ENCODE measurements at regions not wholly inside any gene's neighbourhood (a gene's known extent, or its start where the extent isn't known, plus 50 kb on each side); places are given as distances from the start of the nearest gene placed in this dataset.

DNA sequence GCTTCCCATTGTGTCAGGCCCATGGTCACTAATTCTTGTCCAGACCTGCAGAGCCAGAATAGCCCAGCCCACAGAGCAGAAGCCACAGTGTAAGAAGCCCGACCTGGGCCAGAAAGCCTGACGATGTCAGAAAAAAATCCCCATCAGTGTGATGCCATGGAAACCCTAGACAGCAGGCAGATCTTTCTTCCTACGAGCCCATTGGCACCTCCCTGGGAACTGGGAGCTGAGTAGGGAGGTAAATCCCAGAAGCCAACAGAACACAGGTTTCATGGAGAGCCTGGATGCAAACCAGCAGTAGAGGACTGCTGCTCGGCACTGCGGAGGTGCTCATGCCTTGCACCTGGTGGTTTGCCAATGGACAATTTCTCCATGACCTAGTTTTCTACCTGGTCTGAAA is 82.2 kb upstream of the SLC22A16 start:
- H3K4me3 ChIP-seq (ENCODE audit: control extremely low read depth in 1 of 5, extremely low read depth in 1 of 5, insufficient read depth in 1 of 5, low read depth in 2 of 5, low read length in 4 of 5) = no peak overlapping the region
- no peaks in the 10 kb centered on the region for H3K27me3 Mint-ChIP-seq
- intact Hi-C loops (cut with micrococcal nuclease) = no loop called here
- no peak overlapping the region for H3K4me3 Mint-ChIP-seq
- H3K79me2 ChIP-seq (ENCODE audit: control insufficient read depth, insufficient read depth, low read length) = no peaks in the 10 kb centered on the region
- no peaks in the 10 kb centered on the region for H3K36me3 ChIP-seq (replicated peaks in 1 of 2; ENCODE audit: control extremely low read depth in 1 of 2, control insufficient read depth in 1 of 2, extremely low read depth in 1 of 2, insufficient read depth in 2 of 2, low read length in 1 of 2)
- ChIA-PET POLR2A (no interaction called here), CTCF (no interaction called here)
- H3K4me2 ChIP-seq (replicated peaks; ENCODE audit: low read depth, low read length, poor library complexity, severe bottlenecking) = no peak overlapping the region
- H3K27ac Mint-ChIP-seq = no peak overlapping the region
- peaks cover 25 to 33% of the 10 kb centered on the region in 2 donors for H3K4me1 ChIP-seq (ENCODE audit: control insufficient read depth in 2 of 2, insufficient read depth in 2 of 2, low read length in 2 of 2)
- WGBS (ENCODE audit: insufficient coverage) = 91% methylated on average over 4 of the region's 5 CpGs
- H2AFZ ChIP-seq (ENCODE audit: insufficient read depth, low read depth, low read length, poor library complexity, severe bottlenecking) = no peak overlapping the region
- no peaks in the 10 kb centered on the region for H3K9me3 Mint-ChIP-seq (ENCODE audit: insufficient read depth)
- H3K9ac ChIP-seq (ENCODE audit: low read length) = no peak overlapping the region
- peaks cover 0 to 21% (median 4%) of the 10 kb centered on the region in 3 donors for H3K9me3 ChIP-seq (ENCODE audit: control extremely low read depth in 1 of 3, control insufficient read depth in 2 of 3, insufficient read depth in 1 of 3, low read length in 2 of 3)
- no peak overlapping the region for H3K27ac ChIP-seq (ENCODE audit: low read length in 2 of 2)
- no peaks in the 10 kb centered on the region for H4K20me1 ChIP-seq (ENCODE audit: control insufficient read depth, insufficient read depth, low read length, poor library complexity, severe bottlenecking)
- no peak for TF ChIP-seq EZH2 (IDR thresholded peaks at IDR 0.05; ENCODE audit: borderline replicate concordance, insufficient read depth, low read depth, low read length, poor library complexity, severe bottlenecking)
- TF ChIP-seq, protein P1, sequence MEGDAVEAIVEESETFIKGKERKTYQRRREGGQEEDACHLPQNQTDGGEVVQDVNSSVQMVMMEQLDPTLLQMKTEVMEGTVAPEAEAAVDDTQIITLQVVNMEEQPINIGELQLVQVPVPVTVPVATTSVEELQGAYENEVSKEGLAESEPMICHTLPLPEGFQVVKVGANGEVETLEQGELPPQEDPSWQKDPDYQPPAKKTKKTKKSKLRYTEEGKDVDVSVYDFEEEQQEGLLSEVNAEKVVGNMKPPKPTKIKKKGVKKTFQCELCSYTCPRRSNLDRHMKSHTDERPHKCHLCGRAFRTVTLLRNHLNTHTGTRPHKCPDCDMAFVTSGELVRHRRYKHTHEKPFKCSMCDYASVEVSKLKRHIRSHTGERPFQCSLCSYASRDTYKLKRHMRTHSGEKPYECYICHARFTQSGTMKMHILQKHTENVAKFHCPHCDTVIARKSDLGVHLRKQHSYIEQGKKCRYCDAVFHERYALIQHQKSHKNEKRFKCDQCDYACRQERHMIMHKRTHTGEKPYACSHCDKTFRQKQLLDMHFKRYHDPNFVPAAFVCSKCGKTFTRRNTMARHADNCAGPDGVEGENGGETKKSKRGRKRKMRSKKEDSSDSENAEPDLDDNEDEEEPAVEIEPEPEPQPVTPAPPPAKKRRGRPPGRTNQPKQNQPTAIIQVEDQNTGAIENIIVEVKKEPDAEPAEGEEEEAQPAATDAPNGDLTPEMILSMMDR (IDR thresholded peaks at IDR 0.05) = no peak
- no peaks in the 10 kb centered on the region for H3K27me3 ChIP-seq (replicated peaks in 1 of 4; ENCODE audit: control extremely low read depth in 1 of 4, control insufficient read depth in 3 of 4, insufficient read depth in 4 of 4, low read length in 3 of 4)
- DNase-seq (no peak), ATAC-seq (ENCODE audit: low read depth) (no peak)
- H3K4me1 Mint-ChIP-seq = peaks cover 33% of the 10 kb centered on the region

DNA sequence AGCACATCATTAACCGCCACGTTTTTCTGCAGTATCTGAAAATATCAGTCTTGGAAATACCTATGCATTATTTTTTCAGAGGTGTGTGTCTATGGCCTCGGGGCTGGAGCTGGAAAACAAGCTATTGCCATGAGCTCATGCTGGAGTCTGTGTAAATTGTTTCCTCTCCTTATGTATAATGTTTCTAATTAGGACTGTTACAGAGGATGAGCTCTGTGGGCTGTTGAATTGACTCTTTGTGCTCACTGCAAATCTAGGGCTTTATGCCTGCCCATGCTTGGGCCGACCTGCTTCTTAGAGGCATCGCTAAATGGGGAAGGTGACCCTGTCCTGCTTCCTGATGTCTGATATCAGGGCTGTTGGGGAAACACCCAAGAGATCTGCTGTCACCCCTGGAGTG is 80.8 kb upstream of the SLC22A16 start:
- Mint-ChIP-seq H3K27me3 (peaks cover 2% of the 10 kb centered on the region), H3K9me3 (ENCODE audit: insufficient read depth) (peaks cover 1% of the 10 kb centered on the region), H3K4me3 (no peak overlapping the region), H3K27ac (no peak overlapping the region), H3K4me1 (peaks cover 25% of the 10 kb centered on the region)
- no peak overlapping the region for H3K27ac ChIP-seq (ENCODE audit: low read length in 2 of 2)
- H3K36me3 ChIP-seq (replicated peaks in 1 of 2; ENCODE audit: control extremely low read depth in 1 of 2, control insufficient read depth in 1 of 2, extremely low read depth in 1 of 2, insufficient read depth in 2 of 2, low read length in 1 of 2) = no peaks in the 10 kb centered on the region
- no peak for ATAC-seq (ENCODE audit: low read depth)
- H3K4me1 ChIP-seq (ENCODE audit: control insufficient read depth in 2 of 2, insufficient read depth in 2 of 2, low read length in 2 of 2) = peaks cover 25 to 31% of the 10 kb centered on the region in 2 donors
- H2AFZ ChIP-seq (ENCODE audit: insufficient read depth, low read depth, low read length, poor library complexity, severe bottlenecking) = no peak overlapping the region
- 90% methylated on average over 2 of the region's 5 CpGs for WGBS (ENCODE audit: insufficient coverage)
- intact Hi-C loops (cut with micrococcal nuclease) = no loop called here
- POLR2A ChIA-PET = no interaction called here
- no peaks in the 10 kb centered on the region for H3K27me3 ChIP-seq (replicated peaks in 1 of 4; ENCODE audit: control extremely low read depth in 1 of 4, control insufficient read depth in 3 of 4, insufficient read depth in 4 of 4, low read length in 3 of 4)
- no peak overlapping the region for H3K4me3 ChIP-seq (ENCODE audit: control extremely low read depth in 1 of 5, extremely low read depth in 1 of 5, insufficient read depth in 1 of 5, low read depth in 2 of 5, low read length in 4 of 5)
- no peak overlapping the region for H3K9ac ChIP-seq (ENCODE audit: low read length)
- H3K9me3 ChIP-seq (ENCODE audit: control extremely low read depth in 1 of 3, control insufficient read depth in 2 of 3, insufficient read depth in 1 of 3, low read length in 2 of 3) = peaks cover 0 to 25% (median 2%) of the 10 kb centered on the region in 3 donors
- no peak overlapping the region for H3K4me2 ChIP-seq (replicated peaks; ENCODE audit: low read depth, low read length, poor library complexity, severe bottlenecking)
- H3K79me2 ChIP-seq (ENCODE audit: control insufficient read depth, insufficient read depth, low read length) = no peaks in the 10 kb centered on the region
- no peaks in the 10 kb centered on the region for H4K20me1 ChIP-seq (ENCODE audit: control insufficient read depth, insufficient read depth, low read length, poor library complexity, severe bottlenecking)
- DNase-seq = no peak
- CTCF ChIA-PET = interaction anchor here (1.3 kb wide), 1 partner anchor 28 kb away, joined by 3 read pairs; no protein-coding TSS in a partner anchor
- TF ChIP-seq, protein P1 (IDR thresholded peaks at IDR 0.05) = no peak
- TF ChIP-seq EZH2 (IDR thresholded peaks at IDR 0.05; ENCODE audit: borderline replicate concordance, insufficient read depth, low read depth, low read length, poor library complexity, severe bottlenecking) = no peak
